NT2/D1 (cell line): ENCODE measurements at regions not wholly inside any gene's neighbourhood (a gene's known extent, or its start where the extent isn't known, plus 50 kb on each side); places are given as distances from the start of the nearest gene placed in this dataset.

Experiments used
- SUZ12 ChIP-seq: IDR thresholded peaks from 2 replicates; pipeline ENCODE4 v1.6.1; 2011; ENCODE audit not compliant: insufficient read length, insufficient read depth; ENCODE audit errors: extremely low read depth
- YY1 ChIP-seq: IDR thresholded peaks from 2 replicates; pipeline ENCODE4 v1.6.1; 2011; ENCODE audit not compliant: insufficient read length, insufficient read depth
- ZNF274 ChIP-seq: IDR thresholded peaks from 2 replicates; pipeline ENCODE4 v1.6.1; 2011; ENCODE audit warnings: mild to moderate bottlenecking, low read depth, low read length

- no peak for TF ChIP-seq YY1
- TF ChIP-seq SUZ12, result no peak
- TF ChIP-seq ZNF274, result no peak
Observed at GRCh38 chr1:194292966-194293365, 1106.6 kb upstream of the B3GALT2 start.
